ENCODE measurements at regions not wholly inside any gene's neighbourhood (a gene's known extent, or its start where the extent isn't known, plus 50 kb on each side); places are given as distances from the start of the nearest gene placed in this dataset.

- intact Hi-C loops (cut with DNase I): no loop called here
- peaks cover 0 to 4% (median 0%) of the 10 kb centered on the region in 3 donors for H3K9me3 ChIP-seq (ENCODE audit: control insufficient read depth in 2 of 3, insufficient read depth in 1 of 3, low read length in 3 of 3)
- H3K4me3 ChIP-seq (ENCODE audit: low read length in 3 of 3): no peak overlapping the region
- H3K36me3 ChIP-seq (ENCODE audit: control insufficient read depth in 2 of 3, insufficient read depth in 3 of 3, low read length in 3 of 3): no peaks in the 10 kb centered on the region
- TF ChIP-seq, protein P1, sequence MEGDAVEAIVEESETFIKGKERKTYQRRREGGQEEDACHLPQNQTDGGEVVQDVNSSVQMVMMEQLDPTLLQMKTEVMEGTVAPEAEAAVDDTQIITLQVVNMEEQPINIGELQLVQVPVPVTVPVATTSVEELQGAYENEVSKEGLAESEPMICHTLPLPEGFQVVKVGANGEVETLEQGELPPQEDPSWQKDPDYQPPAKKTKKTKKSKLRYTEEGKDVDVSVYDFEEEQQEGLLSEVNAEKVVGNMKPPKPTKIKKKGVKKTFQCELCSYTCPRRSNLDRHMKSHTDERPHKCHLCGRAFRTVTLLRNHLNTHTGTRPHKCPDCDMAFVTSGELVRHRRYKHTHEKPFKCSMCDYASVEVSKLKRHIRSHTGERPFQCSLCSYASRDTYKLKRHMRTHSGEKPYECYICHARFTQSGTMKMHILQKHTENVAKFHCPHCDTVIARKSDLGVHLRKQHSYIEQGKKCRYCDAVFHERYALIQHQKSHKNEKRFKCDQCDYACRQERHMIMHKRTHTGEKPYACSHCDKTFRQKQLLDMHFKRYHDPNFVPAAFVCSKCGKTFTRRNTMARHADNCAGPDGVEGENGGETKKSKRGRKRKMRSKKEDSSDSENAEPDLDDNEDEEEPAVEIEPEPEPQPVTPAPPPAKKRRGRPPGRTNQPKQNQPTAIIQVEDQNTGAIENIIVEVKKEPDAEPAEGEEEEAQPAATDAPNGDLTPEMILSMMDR (IDR thresholded peaks at IDR 0.05; ENCODE audit: borderline replicate concordance, extremely low read depth, insufficient read depth): no peak
- no peak overlapping the region for H3K9ac ChIP-seq (ENCODE audit: low read length in 3 of 3)
- peaks cover 0 to 5% (median 5%) of the 10 kb centered on the region in 3 donors for H3K4me1 ChIP-seq (ENCODE audit: control insufficient read depth in 2 of 3, insufficient read depth in 2 of 3, low read depth in 1 of 3, low read length in 3 of 3)
- no peaks in the 10 kb centered on the region for H3K27me3 ChIP-seq (ENCODE audit: control insufficient read depth, insufficient read depth, low read length)
- no peak overlapping the region for H3K27ac ChIP-seq (ENCODE audit: low read depth in 2 of 2, low read length in 2 of 2)
- no peak for FAIRE-seq
- no peak for DNase-seq
These were observed 49.8 kb upstream of the ZCCHC14 start for GRCh38 chr16:87542531-87543102.
